K562 (cell line): ENCODE measurements at regions not wholly inside any gene's neighbourhood (a gene's known extent, or its start where the extent isn't known, plus 50 kb on each side); places are given as distances from the start of the nearest gene placed in this dataset.

Experiments used
- ATAC-seq: fragments of 200-7000 bp; cut with Tn5 transposase; 3 replicates; pipeline ENCODE4 v1.9.1; 2020; ENCODE audit warnings: moderate library complexity
- BruUV-seq: library from RNA; stranded (reverse); fragments of 400-500 nt; replicated peaks from 2 replicates; lab custom pipeline; 2021; lab: Mats Ljungman, UMichigan
- CTCF ChIA-PET: fragments of 300-600 bp; formaldehyde crosslinking; extraction: SDS; loops from one replicate; lab custom pipeline; 2021; ENCODE audit warnings: low intra/inter-chr PET ratio; lab: Yijun Ruan, JAX
- POLR2A ChIA-PET: fragments of 300-600, 350-650 bp; sonication (Branson Sonifier 250); formaldehyde crosslinking; extraction: SDS; loops from one replicate; lab custom pipeline; 2021; ENCODE audit warnings: antibody characterized with exemption, inconsistent platforms; lab: Yijun Ruan, JAX
- DNase-seq, 4 experiments: peaks; one replicate each; pipeline versions ENCODE4 v3.0.0 to v3.0.0-alpha.2; 2011 to 2018; ENCODE audit warnings: low spot score in 3 of 4, mixed read lengths in 3 of 4; ENCODE audit errors: extremely low read depth in 1 of 4
- FAIRE-seq: peaks from 2 replicates; lab custom pipeline; 2011; peaks lifted over from hg19 to GRCh38; lab: Jason Lieb, UNC
- H2AFZ ChIP-seq: 2 replicates; pipeline ENCODE4 v1.6.0; 2011; ENCODE audit warnings: low read depth, low read length, control low read depth, inconsistent platforms
- H3K27ac ChIP-seq: fragments of 200-600 bp; 3 replicates; pipeline ENCODE4 v1.8.0; 2011; ENCODE audit warnings: low read depth, mild to moderate bottlenecking, control low read depth, inconsistent platforms, low read length, moderate library complexity, mixed read lengths; ENCODE audit errors: extremely low read depth
- H3K27me3 ChIP-seq, 2 experiments: fragments of 300-600 bp in 1 of 2; 2 replicates in 1 of 2; 3 replicates in 1 of 2; pipeline versions ENCODE4 v1.6.0 to v1.8.0; 2011; ENCODE audit warnings: inconsistent platforms in 2 of 2, low read length in 2 of 2, mild to moderate bottlenecking in 1 of 2, mixed read lengths in 1 of 2, moderate library complexity in 1 of 2; ENCODE audit not compliant: control insufficient read depth in 2 of 2, insufficient read depth in 2 of 2
- H3K36me3 ChIP-seq: fragments of 300-600 bp; 3 replicates; pipeline ENCODE4 v1.8.0; 2011; ENCODE audit warnings: mild to moderate bottlenecking, low read length, inconsistent platforms; ENCODE audit not compliant: control insufficient read depth, insufficient read depth
- H3K4me1 ChIP-seq, 2 experiments: fragments of 200-600 bp in 1 of 2; replicated peaks in 1 of 2; 2 replicates in 1 of 2; 3 replicates in 1 of 2; pipeline versions ENCODE4 v1.5.1 to v1.8.0; 2011; ENCODE audit warnings: inconsistent platforms in 2 of 2, low read length in 2 of 2, mild to moderate bottlenecking in 1 of 2, mixed read lengths in 1 of 2, moderate library complexity in 1 of 2; ENCODE audit not compliant: control insufficient read depth in 2 of 2, insufficient read depth in 2 of 2
- H3K4me2 ChIP-seq: 2 replicates; pipeline ENCODE4 v1.6.1; 2011; ENCODE audit warnings: low read length, control low read depth, inconsistent platforms, mixed read lengths; ENCODE audit not compliant: insufficient read depth
- H3K4me3 ChIP-seq: fragments of 200-600 bp; sonication (generic), shearing (Covaris generic); 2 replicates; pipeline ENCODE4 v1.5.1; 2016; ENCODE audit warnings: control low read depth, inconsistent platforms
- H3K79me2 ChIP-seq: fragments of 200-600 bp; 3 replicates; pipeline ENCODE4 v1.8.0; 2011; ENCODE audit warnings: low read length, inconsistent platforms; ENCODE audit not compliant: control insufficient read depth, insufficient read depth
- H3K9ac ChIP-seq, 2 experiments: 2 replicates each; pipeline versions ENCODE4 v1.6.0 to v1.6.1; 2011; ENCODE audit warnings: low read depth in 2 of 2, low read length in 2 of 2, control low read depth in 1 of 2, inconsistent platforms in 1 of 2, mild to moderate bottlenecking in 1 of 2, mixed read lengths in 1 of 2; ENCODE audit not compliant: insufficient read depth in 1 of 2
- H3K9me1 ChIP-seq: one replicate; pipeline ENCODE4 v1.6.0; 2011; ENCODE audit warnings: inconsistent platforms, mild to moderate bottlenecking, low read length, moderate library complexity; ENCODE audit not compliant: control insufficient read depth, insufficient read depth
- H3K9me3 ChIP-seq: replicated peaks from 2 replicates; pipeline ENCODE4 v1.5.1; 2011; ENCODE audit warnings: low read depth, low read length, inconsistent platforms; ENCODE audit not compliant: control insufficient read depth, insufficient read depth
- H4K20me1 ChIP-seq: replicated peaks from 2 replicates; pipeline ENCODE4 v1.6.1; 2011; ENCODE audit warnings: low read length, inconsistent platforms, mixed read lengths; ENCODE audit not compliant: control insufficient read depth, insufficient read depth
- ASH1L ChIP-seq: fragments of 450-650 bp; IDR thresholded peaks from 2 replicates; pipeline ENCODE4 v1.6.1; 2018; ENCODE audit warnings: borderline replicate concordance, mild to moderate bottlenecking, low read depth; ENCODE audit not compliant: partially characterized antibody
- CTCFL ChIP-seq: IDR thresholded peaks from 2 replicates; pipeline ENCODE4 v1.6.1; 2011; ENCODE audit warnings: borderline replicate concordance, low read depth, mild to moderate bottlenecking, moderate library complexity, low read length; ENCODE audit not compliant: insufficient read depth, poor library complexity, severe bottlenecking
- HMGXB4 ChIP-seq: sonication (generic); formaldehyde crosslinking; IDR thresholded peaks from 2 replicates; pipeline ENCODE4 v1.8.1; 2023; ENCODE audit warnings: mild to moderate bottlenecking, missing genetic modification reagents
- MBD2 ChIP-seq: sonication (generic); IDR thresholded peaks from 2 replicates; pipeline ENCODE4 v1.6.1; 2016; ENCODE audit warnings: low read depth, borderline replicate concordance
- SMARCE1 ChIP-seq: fragments of 450-650 bp; IDR thresholded peaks from 2 replicates; pipeline ENCODE4 v1.7.1; 2016; ENCODE audit warnings: mild to moderate bottlenecking
- ZNF184 ChIP-seq: sonication (generic); formaldehyde crosslinking; IDR thresholded peaks from 2 replicates; pipeline ENCODE4 v1.5.0; 2020; ENCODE audit warnings: missing genetic modification reagents
- ZNF212 ChIP-seq: fragments of 450-650 bp; formaldehyde crosslinking; IDR thresholded peaks from 2 replicates; pipeline ENCODE4 v1.4.0; 2020; ENCODE audit warnings: mild to moderate bottlenecking
- ZNF584 ChIP-seq: fragments of 200-800 bp; sonication (Bioruptor generic); IDR thresholded peaks from 2 replicates; pipeline ENCODE4 v1.6.1; 2016; ENCODE audit warnings: low read depth, mild to moderate bottlenecking, missing genetic modification characterization, missing compliant biosample characterization
- ZNF586 ChIP-seq: fragments of 450-650 bp; formaldehyde crosslinking; conservative IDR thresholded peaks from 2 replicates; pipeline ENCODE4 v1.4.0; 2020; ENCODE audit warnings: mild to moderate bottlenecking, moderate library complexity
- ZNF589 ChIP-seq: fragments of 200-800 bp; sonication (Bioruptor generic); IDR thresholded peaks from 2 replicates; pipeline ENCODE4 v1.6.1; 2016; ENCODE audit warnings: low read depth, missing genetic modification characterization, missing compliant biosample characterization
- WGBS: fragments of 100-300 bp; shearing (Covaris generic); methylation state at CpG from one replicate; pipeline ENCODE4 v1.1.6; 2016; ENCODE audit warnings: low coverage, mixed read lengths; ENCODE audit not compliant: insufficient coverage; ENCODE audit errors: missing lambda C conversion rate; 5-methylcytosine and 5-hydroxymethylcytosine counted together
- in situ Hi-C: fragments of 300-500 bp; cut with MboI; formaldehyde crosslinking; loops from 4 replicates; pipeline ENCODE4 v1.15.0; 2018; ENCODE audit warnings: inconsistent platforms, mixed read lengths
- intact Hi-C: fragments of 100-400 bp; cut with micrococcal nuclease; formaldehyde crosslinking; loops from 2 replicates; pipeline ENCODE4 v1.14.2; 2022

- ChIA-PET CTCF (no interaction called here), POLR2A (no interaction called here)
- no TSS peak for BruUV-seq
- FAIRE-seq = no peak
- H3K79me2 ChIP-seq = no peaks in the 10 kb centered on the region
- H3K4me1 ChIP-seq = no peaks in the 10 kb centered on the region
- WGBS = 3% methylated on average over 13 of the region's 13 CpGs
- no peak overlapping the region for H2AFZ ChIP-seq
- H3K36me3 ChIP-seq = no peaks in the 10 kb centered on the region
- H4K20me1 ChIP-seq = no peaks in the 10 kb centered on the region; the same call in none of the 2 replicates
- peaks cover 18 to 60% of the 10 kb centered on the region in 2 experiments; a peak in 4 of 5 replicates for H3K27me3 ChIP-seq
- H3K4me3 ChIP-seq = no peak overlapping the region
- no peaks in the 10 kb centered on the region for H3K9me3 ChIP-seq
- TF ChIP-seq ZNF584 (CRISPR knock-in tag) (no peak), SMARCE1 (no peak), CTCFL (no peak), ASH1L (no peak), HMGXB4 (no peak), ZNF184 (CRISPR knock-in tag) (no peak), ZNF586 (CRISPR knock-in tag) (no peak), ZNF212 (no peak), MBD2 (no peak), ZNF589 (CRISPR knock-in tag) (no peak)
- H3K9ac ChIP-seq = no peak overlapping the region
- ATAC-seq = no peak
- H3K4me2 ChIP-seq = no peak overlapping the region
- no peak for DNase-seq
- intact Hi-C loops = no loop called here
- no peaks in the 10 kb centered on the region for H3K9me1 ChIP-seq
- H3K27ac ChIP-seq = no peak overlapping the region
- in situ Hi-C loops = no loop called here
Observed at GRCh38 chr5:174335682-174336364, 290.3 kb downstream of the NSG2 start.
